WI38 (cell line): ENCODE measurements at regions not wholly inside any gene's neighbourhood (a gene's known extent, or its start where the extent isn't known, plus 50 kb on each side); places are given as distances from the start of the nearest gene placed in this dataset.

Experiments used
- H3K4me3 ChIP-seq: 2 replicates; pipeline ENCODE4 v1.5.1; 2011; ENCODE audit warnings: low read depth, mild to moderate bottlenecking, control low read depth, low read length
- TF ChIP-seq, protein P1 (sequence below): IDR thresholded peaks from 2 replicates; pipeline ENCODE4 v1.5.1; 2012; ENCODE audit warnings: low read depth, mild to moderate bottlenecking, control low read depth, low read length

DNA sequence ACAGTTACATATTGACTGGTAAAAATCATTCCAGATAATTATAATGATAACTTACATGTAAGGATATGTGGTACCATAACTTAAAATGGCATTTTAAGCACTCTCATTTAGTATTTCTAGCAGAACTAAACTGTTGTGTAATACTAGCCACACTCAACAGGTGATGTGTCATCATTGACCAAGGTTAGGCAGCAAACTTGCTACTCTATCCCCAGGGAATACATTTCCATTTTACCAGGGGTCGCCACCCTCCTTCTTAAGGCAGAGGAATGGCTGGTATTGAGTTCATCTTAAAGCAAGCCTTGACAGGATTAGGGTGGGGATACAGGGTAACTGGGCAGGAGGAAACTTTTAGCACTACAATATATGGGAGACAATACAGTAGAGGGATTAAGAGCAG lies 259.8 kb upstream of the CAMK1G start:
- TF ChIP-seq, protein P1, sequence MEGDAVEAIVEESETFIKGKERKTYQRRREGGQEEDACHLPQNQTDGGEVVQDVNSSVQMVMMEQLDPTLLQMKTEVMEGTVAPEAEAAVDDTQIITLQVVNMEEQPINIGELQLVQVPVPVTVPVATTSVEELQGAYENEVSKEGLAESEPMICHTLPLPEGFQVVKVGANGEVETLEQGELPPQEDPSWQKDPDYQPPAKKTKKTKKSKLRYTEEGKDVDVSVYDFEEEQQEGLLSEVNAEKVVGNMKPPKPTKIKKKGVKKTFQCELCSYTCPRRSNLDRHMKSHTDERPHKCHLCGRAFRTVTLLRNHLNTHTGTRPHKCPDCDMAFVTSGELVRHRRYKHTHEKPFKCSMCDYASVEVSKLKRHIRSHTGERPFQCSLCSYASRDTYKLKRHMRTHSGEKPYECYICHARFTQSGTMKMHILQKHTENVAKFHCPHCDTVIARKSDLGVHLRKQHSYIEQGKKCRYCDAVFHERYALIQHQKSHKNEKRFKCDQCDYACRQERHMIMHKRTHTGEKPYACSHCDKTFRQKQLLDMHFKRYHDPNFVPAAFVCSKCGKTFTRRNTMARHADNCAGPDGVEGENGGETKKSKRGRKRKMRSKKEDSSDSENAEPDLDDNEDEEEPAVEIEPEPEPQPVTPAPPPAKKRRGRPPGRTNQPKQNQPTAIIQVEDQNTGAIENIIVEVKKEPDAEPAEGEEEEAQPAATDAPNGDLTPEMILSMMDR: no peak
- H3K4me3 ChIP-seq: no peak overlapping the region

DNA sequence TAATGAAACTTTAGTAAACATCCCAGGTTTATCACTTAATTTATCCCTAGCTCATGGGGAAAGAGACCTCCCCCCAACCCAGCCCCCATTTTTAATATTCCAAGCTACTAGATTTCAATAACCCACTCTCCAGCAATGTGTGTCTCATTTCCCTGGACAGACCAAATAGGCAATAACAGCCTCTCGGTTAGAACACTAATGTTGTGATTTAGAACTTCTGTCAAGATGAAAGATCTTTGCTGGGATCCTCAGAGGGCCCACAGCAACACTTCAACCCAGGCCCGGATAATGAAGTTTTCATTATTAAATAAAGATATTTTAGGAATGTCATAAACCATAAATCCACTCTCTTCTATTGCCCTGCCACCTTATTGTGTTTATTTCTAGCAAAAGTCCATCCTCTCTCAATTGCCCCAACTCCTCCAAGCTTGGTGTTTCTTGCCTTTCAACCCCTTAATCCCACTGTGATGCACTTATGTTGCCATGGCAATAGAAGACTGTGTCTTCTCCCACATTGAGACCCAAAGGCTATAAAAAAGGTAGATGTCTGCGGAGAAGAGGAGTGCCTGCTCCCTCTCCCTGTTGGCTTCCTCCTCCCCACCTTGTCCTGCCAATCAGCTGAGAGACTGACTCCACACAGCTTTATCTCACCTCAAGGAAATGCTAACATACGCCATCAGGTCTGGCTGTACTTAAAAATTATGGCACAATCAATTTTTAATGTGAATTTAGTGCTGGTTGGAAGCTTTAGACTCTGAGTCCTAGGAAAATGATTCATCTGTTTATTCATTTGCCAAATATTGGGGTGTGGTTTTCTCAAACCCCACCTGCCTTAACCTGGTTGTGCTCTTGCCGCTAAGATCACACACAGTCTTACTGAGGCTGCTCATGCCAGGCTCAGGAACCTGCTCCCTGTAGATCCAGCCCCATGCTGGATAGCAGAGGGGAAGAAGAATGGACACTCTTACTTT lies 258.3 kb upstream of the CAMK1G start:
- TF ChIP-seq, protein P1: no peak
- no peak overlapping the region for H3K4me3 ChIP-seq

DNA sequence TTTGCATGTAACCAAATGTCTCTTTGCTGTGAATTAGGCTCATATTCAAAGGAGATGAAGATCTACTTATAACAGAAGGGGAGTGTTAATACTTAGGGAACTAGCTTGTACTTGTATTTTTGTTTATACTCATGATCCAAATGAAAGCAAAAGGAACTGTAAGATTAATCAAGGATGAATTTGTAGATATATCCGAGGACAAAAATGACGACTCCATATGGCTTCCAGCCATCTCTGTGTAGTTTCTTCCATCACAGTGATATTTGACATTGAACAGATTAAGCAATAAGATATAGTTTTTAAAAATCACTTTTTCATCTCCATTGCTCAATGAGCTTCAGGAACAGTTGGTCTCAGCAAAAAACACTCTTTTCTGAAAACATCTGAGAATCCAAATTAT lies 257.4 kb upstream of the CAMK1G start:
- no peak overlapping the region for H3K4me3 ChIP-seq
- TF ChIP-seq, protein P1: no peak

DNA sequence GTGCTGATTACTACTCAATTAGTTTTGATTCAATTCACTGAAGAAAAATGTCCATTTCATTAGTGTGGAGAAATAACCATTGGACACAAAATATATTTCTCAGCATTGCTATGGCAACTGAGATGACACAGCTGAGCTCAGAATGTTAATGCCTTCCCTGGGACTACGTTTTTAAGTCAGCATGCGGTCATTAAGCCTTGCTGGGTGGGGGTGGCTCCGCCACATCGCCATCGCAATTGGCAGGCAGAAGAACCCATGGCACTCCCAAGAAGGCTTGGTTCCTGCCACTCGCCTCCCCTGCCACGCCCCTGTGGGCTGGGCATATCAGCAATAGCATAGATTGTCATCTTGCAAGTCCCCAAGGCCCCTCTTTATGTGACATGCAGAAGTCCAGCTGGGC lies 256.7 kb upstream of the CAMK1G start:
- H3K4me3 ChIP-seq: no peak overlapping the region
- TF ChIP-seq, protein P1: no peak

DNA sequence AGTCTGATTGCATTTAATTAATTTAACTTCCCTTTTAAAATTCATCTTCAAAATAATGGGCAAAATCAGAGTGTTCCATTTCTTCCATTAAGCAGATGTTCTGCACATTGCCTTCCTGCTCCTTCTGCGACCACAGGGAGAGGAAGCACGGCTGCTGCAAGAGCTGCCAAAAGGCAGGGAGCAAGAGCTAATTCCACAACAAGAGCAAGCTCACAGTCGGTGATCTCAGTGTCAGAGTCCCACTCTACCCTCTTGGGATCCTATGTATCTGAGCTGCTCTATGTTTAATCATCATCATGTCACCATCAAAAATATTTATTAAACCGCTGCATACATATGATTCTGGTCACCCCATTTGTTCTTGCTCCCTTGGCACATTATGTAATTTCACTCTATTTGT lies 255.3 kb upstream of the CAMK1G start:
- TF ChIP-seq, protein P1: no peak

DNA sequence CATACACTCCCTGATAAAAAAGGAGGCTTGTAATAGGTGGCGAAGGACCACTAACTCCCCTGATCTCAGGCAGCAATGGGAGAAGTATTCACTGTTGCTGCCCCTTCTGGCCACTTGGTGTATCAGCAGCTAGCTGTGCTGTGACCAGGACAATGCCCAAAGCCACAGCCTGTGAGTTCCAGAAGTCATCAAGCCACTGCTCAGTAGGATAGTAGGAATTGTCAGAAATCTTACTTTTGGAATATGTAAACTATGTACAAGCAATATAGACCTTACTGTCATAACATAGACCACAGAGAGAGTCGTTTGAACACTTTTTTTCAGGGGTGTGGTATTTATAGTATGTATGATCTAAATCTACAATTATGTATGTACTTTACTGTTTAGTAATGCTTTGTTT lies 248.3 kb upstream of the CAMK1G start:
- no peak overlapping the region for H3K4me3 ChIP-seq
- TF ChIP-seq, protein P1: peak; percentile 95

More for the DNA sequence above, 255.3 kb upstream of the CAMK1G start:
- H3K4me3 ChIP-seq: no peak overlapping the region

DNA sequence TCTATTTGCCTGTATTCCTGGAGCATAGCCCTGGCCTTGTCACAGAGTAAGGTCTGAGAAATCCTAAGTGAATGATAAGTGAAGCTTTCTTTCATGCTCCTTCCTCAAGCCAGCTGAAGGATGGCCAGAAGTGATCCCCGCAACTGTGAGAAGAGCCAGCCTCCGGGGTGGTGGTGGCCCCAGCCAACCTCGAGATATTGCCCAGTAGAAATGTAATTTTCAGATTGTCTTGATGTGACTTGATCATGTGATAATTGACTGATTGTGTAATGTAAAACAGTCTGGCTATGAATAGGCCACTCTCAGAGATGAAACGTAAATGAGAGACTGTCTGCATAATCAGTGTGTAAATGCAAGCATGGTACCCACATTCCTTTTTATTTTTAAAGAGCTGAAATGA lies 242.4 kb upstream of the CAMK1G start:
- no peak overlapping the region for H3K4me3 ChIP-seq
- TF ChIP-seq, protein P1: no peak
